GM18511 (cell line): ENCODE measurements at regions not wholly inside any gene's neighbourhood (a gene's known extent, or its start where the extent isn't known, plus 50 kb on each side); places are given as distances from the start of the nearest gene placed in this dataset.
"Not testable (repeated sequence)": the region's sequence is repeated elsewhere in the genome, so short reads cannot be mapped to it uniquely, and the experiment has no call there.

Experiments used
- ATAC-seq: cut with Tn5 transposase; IDR thresholded peaks from one replicate; pipeline ENCODE4 v1.9.1; 2021; ENCODE audit warnings: mild to moderate bottlenecking, moderate library complexity; ENCODE audit not compliant: unreplicated experiment

DNA sequence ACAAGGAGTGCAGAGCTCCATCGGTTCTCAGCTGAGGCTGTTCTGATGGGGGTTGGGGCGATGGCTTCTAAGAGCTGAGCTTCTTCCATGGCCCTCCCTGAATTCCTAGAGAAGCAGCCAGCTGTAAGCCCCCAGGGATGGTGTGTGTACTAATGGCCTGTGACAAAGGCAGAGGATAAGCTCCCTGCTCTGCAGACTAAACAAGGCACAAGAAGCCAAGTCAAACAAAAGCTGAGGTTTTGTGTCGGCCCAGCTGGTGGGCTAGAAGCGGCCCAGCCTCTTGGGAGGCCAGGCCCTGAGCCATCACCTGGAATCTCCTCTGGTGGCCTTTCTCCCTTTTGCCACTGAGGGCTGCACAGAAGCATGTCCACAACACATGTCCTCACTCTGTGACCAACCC lies 75.0 kb upstream of the XPA start:
- no peak for ATAC-seq

DNA sequence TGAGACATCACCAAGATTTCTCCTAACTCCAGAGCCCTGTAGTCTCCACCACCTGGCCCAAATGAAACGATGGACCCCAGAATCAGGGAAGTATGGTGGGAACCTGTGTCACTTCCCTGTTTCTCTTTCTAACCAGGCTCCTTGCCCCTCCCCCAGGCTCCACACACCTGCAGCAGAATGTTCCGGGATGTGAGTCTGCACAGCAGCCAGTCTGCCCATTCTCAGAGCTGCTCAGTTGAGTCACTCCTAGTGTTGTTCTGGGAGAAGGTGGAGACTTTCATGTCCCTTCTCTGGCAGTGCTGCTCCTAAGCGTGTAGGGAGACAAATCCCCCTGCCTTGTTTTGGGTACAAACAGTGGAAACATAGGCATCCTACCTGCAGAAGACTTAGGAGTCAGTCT lies 76.0 kb upstream of the XPA start:
- no peak for ATAC-seq

DNA sequence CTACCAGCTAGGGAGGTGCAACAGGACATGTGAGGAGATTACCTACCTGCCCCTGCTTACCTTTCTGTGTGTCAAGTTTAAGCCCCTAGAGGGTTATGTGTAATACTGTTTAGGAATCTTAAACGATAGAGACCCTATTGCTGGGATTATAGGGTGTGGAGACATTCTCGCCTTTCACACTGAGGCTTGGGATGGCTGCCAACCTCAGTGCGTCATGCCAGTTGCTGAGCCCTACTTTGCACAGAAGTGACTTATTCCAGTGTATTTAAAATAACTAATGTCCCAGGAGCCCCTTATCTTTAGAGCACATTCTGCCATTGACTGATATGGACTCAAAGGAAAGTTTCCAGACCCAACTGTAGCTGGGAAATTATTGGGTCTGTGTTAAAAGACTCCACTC lies 76.6 kb upstream of the XPA start:
- no peak for ATAC-seq

DNA sequence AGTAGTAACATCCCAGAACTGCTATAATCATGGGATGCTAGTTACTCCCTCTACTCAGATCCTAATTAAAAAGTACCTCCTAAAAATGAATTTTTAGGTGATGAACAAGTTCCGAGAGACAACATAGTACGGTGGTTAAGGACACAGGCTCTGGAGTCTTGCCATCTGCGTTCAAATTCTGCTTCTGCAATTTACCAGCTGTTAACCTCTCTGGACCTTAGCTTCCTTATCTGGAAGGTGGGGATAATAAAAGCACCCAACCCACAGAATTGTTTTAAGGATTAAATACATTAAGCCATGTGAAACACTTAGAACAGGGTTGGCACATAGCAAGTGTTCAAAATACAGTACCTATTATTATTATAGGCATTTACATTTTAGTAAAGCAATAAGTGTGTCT lies 77.5 kb upstream of the XPA start:
- ATAC-seq: no peak

DNA sequence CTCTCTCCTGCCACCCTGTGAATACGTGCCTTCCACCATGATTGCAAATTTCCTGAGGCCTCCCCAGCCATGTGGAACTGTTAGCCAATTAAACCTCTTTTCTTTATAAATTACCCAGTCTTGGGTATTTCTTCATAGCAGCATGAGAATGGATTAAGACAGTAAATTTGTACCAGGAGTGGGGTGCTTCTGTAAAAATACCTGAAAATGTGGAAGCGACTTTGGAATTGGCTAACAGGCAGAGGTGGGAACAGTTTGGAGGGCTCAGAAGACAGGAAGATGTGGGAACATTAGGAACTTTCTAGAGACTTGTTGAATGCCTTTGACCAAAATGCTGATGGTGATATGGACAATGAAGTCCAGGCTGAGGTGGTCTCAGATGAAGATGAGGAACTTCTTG lies 74.3 kb upstream of the FOXE1 start:
- ATAC-seq: not testable (repeated sequence)

DNA sequence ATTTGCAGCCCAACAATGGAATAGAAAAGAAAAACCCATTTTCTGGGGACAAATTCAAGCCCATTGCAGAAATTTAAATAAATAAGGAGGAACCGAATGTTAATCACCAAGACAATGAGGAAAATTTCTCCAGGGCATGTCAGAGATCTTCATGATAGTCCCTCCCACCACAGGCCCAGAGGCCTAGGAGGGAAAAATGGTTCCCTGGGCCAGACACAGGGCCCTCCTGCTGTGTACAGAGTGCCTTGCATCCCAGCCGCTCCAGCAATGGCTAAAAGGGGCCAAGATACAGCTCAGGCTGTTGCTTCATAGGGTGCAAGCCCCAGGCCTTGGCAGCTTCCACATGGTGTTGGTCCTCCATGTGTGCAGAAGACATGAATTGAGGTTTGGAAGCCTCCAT lies 73.4 kb upstream of the FOXE1 start:
- no peak for ATAC-seq

DNA sequence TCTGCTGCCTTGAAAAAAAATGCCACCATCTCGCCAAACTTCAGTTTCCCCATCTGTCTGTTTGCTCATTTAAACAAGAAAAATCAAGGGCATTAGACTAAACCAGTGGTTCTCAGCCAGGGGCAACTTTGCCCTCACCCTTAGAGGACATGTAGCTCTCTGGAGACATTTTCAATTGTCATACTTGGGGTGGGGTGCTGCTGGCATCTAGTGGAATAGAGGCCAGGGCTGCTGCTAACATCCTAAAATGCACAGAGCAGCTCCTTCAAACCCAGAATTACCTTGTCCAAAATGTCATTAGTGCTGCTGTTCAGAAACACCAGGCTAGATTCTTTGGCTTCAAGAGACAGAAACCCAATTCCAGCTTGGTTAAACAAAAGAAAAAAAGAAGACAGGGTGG lies 71.1 kb upstream of the FOXE1 start:
- ATAC-seq: no peak

DNA sequence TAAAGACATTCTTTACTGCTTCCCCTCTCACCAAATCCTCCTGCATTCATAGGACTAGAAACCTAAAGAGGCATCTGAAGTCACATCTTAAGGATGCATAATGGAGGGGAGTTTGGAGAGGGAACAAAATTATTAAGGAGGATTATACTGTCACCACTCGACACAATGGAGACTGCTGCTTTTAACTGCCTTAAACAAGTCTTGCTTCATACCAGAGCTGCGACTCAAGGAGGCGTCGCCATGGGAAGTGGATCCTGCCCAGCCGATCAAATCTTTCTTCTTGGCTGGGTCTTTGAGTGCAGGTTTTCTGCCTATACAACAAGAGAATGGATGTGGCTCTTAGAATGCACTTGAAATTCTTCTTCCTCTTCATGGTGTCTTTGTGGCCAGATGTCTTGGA lies 66.7 kb upstream of the FOXE1 start:
- no peak for ATAC-seq

DNA sequence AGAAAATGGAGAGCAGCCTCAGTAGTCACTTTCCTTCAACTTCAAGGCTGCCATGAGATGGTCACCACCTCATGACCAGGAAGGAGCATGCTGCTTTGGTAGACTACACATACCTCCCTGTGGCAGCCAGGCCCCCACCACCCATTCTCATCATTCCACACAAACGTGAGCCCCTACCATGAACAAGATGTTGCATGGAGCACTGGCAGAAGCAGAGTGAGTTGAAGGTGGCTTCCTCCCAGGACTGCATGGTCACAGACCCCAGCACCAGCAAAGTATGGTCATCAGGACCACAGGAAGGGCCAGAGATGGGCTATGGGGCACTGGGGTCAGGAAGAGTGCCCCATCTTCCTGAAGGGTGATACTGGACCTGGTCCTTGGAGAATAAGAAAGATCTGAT lies 65.5 kb upstream of the FOXE1 start:
- no peak for ATAC-seq

DNA sequence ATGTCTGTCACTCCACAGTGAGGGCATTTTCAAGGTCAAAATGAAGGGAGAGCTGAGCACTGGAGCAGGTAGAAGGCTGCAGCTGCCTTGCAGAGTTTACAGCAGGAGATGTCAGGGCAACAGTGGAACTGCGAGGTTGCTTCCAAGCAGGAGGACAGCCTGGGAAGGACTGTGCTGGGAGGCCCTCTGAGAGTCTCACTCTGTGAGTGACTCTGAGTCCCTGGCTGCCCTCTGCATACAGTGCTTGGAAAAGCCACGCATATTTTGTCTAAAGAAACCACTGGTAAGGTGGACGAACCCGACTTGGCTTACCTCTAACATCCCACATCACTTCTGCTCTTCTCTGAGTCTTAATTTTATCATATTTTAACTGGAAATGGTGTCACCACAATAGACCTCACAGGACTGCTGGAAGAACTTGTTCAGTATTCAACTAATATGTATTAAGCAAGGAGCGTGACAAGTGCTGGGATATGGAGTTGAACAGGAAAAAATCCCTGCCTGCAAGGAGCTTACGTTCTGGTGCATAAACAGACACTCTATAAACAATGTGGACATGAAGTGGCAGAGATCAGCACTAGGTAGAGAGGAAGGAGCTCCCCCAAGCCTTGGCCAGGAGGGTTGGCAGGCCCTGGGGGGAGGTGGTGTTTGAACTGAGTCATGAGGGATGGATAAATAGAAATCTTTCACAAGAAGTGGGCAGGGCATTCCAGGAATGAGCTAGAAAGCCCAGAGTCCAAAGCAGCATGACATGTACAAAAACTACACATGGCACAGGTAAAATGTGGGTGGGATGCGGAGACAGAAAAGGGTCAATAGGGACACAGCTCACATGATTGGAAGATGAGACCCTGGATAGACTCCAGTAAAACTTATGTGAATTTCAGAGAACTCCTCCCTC lies 64.0 kb upstream of the FOXE1 start:
- ATAC-seq: no peak

DNA sequence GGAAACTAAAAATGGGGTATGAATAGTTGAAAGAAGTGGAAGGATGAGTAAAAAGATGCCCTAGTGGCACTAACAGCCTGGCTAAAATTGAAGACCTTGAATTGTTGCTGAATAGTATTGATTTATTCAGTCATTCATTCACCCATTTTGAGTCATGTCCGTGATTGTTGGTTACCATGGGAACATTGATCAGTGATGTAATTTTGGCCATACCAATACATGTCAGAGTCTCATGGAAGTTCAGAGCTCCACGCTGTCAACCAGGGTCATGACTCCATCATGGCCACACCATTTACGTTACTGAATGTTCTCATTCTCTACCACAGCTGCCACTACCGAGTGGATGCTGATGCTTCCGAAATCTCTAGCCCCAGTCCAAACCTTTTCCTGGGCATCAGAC lies 62.5 kb upstream of the FOXE1 start:
- ATAC-seq: no peak

DNA sequence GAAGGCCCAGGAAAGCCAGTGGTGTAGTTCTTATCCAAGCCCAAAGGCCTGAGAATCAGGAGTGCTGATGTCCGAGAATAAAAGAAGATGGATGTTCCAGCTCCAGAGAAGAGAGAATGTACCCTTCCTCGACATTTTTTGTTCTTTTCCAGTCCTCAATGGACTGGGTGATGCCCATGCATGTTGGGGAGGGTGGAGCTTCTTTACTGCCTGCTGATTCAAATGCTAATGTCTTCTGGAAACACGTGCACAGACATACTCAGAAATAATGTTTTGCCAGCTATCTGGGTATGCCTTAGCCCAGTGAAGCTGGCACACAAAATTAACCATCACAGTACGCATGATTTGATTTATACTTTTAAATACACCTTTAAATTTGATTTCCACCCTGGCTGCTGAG lies 61.5 kb upstream of the FOXE1 start:
- ATAC-seq: no peak

DNA sequence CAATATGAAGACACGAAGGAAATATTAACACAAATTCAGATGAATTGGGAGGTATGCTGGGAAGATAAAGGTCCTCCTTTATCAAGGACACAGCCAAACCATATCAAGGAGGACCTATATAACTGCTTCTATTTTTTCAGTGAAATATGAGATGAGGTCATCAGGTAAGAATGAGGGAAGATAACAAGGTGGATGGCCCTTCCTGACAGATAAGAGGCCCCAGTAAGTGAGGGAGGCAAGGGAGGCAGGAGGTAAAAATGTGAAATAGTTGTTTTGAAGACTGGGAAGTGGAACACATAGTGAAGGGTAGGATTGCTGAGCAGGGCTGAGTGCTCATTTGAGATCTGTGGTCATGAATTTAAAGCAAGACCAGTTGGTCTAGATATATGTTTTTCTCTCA lies 60.0 kb upstream of the FOXE1 start:
- no peak for ATAC-seq

DNA sequence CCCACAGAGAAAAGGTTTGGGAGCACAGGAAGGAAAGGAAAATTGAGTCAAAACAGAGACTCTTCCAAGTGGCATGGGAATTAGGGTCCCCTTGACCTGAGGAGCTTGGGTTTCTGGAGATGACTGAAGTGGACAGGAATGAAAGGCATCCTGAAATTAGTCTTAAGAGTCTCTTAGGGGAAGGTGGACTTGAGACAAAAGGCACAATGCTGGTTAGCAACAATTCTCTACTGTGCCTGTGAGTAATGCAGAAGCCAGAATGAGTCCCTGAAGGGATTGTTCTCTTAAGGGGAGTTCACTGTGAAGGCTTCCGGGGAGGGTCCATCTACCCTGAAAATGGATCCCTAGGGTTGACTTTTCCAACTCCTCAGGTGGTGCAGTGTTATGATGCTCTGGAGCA lies 58.4 kb upstream of the FOXE1 start:
- no peak for ATAC-seq

DNA sequence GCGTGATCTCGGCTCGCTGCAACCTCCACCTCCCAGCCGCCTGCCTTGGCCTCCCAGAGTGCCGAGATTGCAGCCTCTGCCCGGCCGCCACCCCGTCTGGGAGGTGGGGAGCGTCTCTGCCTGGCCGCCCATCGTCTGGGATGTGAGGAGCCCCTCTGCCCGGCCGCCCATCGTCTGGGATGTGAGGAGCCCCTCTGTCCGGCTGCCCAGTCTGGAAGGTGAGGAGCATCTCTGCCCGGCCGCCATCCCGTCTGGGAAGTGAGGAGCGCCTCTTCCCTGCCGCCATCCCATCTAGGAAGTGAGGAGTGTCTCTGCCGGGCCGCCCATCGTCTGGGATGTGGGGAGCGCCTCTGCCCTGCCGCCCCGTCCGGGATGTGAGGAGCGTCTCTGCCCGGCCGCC lies 56.9 kb upstream of the FOXE1 start:
- not testable (repeated sequence) for ATAC-seq

DNA sequence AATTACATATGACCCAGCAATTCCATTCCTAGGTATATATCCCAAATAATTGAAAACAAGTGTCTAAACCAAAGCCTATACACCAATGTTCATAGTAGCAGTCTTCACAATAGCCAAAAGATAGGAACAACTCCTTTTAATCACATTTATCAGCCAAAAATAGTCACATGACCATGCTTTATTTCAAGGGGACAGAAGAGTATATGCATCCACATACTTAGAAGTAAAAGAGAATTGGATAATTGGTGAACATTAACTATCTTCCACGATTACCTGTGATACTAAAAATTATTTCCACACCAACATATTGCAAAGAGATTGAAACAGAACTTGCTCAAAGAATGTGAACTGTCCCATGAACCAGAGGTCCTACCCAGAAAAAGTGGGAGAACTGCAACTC lies 51.8 kb upstream of the FOXE1 start:
- no peak for ATAC-seq

DNA sequence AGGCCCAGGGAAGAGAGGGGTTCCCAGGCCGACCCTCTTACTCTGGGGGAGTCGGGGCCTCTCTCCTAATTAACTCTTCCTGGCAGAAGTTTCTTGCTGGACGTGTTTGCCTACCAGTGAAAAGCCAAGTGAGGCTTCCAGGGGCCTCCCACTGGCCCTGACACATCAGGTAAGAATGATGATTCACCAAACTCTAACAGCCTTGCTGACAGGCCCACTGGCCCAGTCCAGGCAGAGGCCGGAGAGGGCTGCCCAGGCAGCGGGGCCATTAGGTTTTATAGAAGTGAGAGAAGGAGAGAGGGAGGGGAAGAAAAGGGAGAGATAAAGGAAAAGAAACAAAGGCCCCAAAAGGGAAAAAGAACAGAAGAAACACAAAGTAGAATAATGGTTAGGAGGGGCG lies 50.8 kb upstream of the FOXE1 start:
- ATAC-seq: no peak

DNA sequence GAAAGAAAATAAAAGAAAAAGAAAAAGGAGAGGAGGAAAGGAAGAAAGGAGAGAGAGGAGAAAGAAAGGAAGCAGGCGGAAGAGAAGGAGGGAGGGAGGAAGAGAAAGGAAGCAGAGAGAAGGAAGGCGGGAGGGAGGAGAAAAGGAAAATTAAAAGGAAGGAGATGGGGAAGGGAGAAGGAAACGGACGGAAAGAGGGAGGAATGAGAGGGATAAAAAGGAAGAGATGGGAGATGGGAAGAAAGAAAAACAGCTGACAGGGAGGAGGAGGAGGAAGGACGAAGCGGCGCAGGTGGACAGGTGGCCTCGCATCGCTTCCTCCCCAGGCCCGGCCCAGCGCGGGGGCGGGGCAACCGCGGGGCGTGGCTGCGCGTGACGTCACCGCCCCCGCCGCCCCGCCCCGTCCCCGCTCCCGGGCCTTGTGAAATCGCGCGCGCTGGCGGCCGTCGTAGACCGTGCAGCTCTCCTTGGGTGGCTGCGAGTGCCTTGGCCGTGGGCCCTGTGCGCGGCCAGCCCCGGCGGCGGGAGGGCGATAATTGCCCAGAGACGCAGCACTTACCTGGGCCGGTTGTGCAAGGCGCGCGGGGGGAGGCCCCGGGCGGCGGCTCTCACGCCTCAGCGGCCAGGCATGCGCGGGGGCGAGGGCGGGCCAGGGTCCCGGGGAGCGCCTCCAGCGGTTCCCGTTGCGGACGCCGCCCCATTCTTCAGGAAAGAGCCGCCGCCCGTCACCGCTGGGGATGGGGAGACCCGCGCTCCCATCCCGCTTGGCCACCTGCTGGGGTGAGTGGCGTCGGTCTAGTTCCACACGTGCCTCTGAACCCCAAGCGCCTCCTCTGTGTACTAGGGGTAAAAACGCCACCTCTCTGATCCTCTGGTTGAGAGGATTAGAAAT lies 49.6 kb upstream of the FOXE1 start:
- peak; percentile 91 for ATAC-seq
